Glutamatergic neuron (in vitro differentiated cells): ENCODE measurements at regions not wholly inside any gene's neighbourhood (a gene's known extent, or its start where the extent isn't known, plus 50 kb on each side); places are given as distances from the start of the nearest gene placed in this dataset.
"Not testable (repeated sequence)": the region's sequence is repeated elsewhere in the genome, so short reads cannot be mapped to it uniquely, and the experiment has no call there.

ENCODE experiments used
- DNase-seq: peaks from one replicate; pipeline ENCODE4 v3.0.0; 2022
- H3K27ac Mint-ChIP-seq: one replicate; pipeline ENCODE4 v1.8.0; 2020; ENCODE audit warnings: mild to moderate bottlenecking, mixed read lengths, inconsistent platforms; ENCODE audit not compliant: unreplicated experiment
- H3K27me3 Mint-ChIP-seq: one replicate; pipeline ENCODE4 v1.8.0; 2020; ENCODE audit warnings: mild to moderate bottlenecking, moderate library complexity, mixed read lengths, inconsistent platforms; ENCODE audit not compliant: unreplicated experiment
- H3K36me3 Mint-ChIP-seq: one replicate; pipeline ENCODE4 v1.8.0; 2020; ENCODE audit warnings: mild to moderate bottlenecking, mixed read lengths, inconsistent platforms; ENCODE audit not compliant: unreplicated experiment
- H3K4me1 Mint-ChIP-seq: one replicate; pipeline ENCODE4 v1.8.0; 2020; ENCODE audit warnings: mild to moderate bottlenecking, low read depth, mixed read lengths, inconsistent platforms; ENCODE audit not compliant: unreplicated experiment
- H3K4me3 Mint-ChIP-seq: one replicate; pipeline ENCODE4 v1.8.0; 2020; ENCODE audit warnings: mild to moderate bottlenecking, mixed read lengths, inconsistent platforms; ENCODE audit not compliant: unreplicated experiment
- H3K9me3 Mint-ChIP-seq: one replicate; pipeline ENCODE4 v1.8.0; 2020; ENCODE audit warnings: mild to moderate bottlenecking, moderate library complexity, mixed read lengths, inconsistent platforms; ENCODE audit not compliant: unreplicated experiment
- TF ChIP-seq, protein P1 (sequence below): fragments of 200-600 bp; sonication (generic); IDR thresholded peaks from one replicate; pipeline ENCODE4 v1.5.0; 2021; ENCODE audit not compliant: partially characterized antibody, unreplicated experiment

DNA sequence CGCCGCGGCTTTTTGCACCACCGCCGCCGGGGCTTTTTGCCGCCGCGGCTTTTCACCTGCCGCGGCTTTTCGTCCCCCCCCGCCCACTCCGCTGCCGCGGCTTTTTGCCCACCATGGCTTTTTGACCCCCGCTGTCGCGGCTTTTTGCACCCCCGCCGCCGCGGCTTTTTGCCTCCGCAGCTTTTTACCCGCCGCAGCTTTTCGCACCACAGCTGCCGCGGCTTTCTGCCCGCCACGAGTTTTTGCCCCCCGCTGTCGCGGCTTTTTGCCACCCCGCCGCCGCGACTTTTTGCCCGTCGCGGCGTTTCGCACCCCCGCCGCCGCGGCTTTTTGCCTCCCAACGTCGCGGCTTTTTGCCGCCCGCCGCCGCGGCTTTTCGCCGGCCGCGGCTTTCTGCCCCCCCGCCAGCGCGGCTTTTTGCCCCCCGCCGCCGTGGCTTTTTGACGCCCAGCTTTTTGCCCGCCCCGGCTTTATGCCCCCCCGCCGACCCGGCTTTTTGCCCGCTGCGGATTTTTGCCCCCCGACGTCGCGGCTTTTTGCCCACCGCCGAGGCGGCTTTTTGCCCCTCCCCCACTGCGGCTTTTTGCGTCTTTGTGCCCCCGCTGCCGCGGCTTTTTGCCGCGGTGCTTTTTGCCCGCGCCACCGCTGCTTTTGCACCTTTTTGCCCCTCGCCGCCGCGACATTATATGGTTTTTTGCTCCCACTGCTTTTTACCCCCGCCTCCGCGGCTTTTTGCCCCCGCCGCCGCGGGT lies 1343.6 kb downstream of the TP53TG3F start:
- no peak overlapping the region for H3K4me3 Mint-ChIP-seq
- TF ChIP-seq, protein P1, sequence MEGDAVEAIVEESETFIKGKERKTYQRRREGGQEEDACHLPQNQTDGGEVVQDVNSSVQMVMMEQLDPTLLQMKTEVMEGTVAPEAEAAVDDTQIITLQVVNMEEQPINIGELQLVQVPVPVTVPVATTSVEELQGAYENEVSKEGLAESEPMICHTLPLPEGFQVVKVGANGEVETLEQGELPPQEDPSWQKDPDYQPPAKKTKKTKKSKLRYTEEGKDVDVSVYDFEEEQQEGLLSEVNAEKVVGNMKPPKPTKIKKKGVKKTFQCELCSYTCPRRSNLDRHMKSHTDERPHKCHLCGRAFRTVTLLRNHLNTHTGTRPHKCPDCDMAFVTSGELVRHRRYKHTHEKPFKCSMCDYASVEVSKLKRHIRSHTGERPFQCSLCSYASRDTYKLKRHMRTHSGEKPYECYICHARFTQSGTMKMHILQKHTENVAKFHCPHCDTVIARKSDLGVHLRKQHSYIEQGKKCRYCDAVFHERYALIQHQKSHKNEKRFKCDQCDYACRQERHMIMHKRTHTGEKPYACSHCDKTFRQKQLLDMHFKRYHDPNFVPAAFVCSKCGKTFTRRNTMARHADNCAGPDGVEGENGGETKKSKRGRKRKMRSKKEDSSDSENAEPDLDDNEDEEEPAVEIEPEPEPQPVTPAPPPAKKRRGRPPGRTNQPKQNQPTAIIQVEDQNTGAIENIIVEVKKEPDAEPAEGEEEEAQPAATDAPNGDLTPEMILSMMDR = no peak
- H3K27me3 Mint-ChIP-seq = no peaks in the 10 kb centered on the region
- no peak overlapping the region for H3K27ac Mint-ChIP-seq
- H3K36me3 Mint-ChIP-seq = no peaks in the 10 kb centered on the region
- DNase-seq = no peak
- H3K9me3 Mint-ChIP-seq = peaks cover 12% of the 10 kb centered on the region
- no peaks in the 10 kb centered on the region for H3K4me1 Mint-ChIP-seq

DNA sequence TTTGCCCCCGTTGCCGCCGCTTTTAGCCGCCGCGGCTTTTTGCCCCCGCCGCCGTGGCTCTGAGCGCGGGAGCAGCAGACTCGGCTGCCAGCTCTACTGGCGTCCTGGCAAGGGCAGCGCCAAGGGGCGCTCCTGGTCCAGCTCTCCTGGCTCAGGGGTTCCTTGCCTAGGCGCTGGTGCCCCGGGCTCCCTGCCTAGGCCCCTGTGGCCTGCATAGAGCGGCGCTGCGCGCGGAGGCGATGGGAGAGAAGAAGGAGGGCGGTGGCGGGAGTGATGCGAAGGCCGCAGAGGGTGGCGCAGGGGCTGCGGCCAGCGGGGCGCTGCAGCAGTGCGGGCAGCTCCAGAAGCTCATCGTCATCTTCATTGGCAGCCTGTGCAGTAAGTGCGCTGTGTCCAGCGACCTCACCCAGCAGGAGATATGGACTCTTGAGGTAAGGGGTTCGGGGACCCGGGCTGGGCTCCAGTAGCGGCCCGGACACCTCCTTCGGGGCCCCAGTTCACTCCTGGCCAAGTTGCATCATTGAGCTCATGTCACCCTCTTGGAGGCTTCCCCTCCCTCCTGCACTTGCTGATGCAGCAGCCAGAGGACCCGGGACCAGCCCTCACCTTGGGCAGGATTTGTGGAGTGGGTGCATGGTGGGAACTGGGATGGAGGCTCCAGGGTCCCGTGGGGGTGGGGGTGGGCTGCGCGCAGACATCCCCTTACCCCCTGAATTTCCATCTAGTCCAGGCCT lies 1344.4 kb downstream of the TP53TG3F start:
- no peaks in the 10 kb centered on the region for H3K36me3 Mint-ChIP-seq
- no peak overlapping the region for H3K4me3 Mint-ChIP-seq
- H3K27me3 Mint-ChIP-seq = no peaks in the 10 kb centered on the region
- TF ChIP-seq, protein P1 = no peak
- H3K4me1 Mint-ChIP-seq = no peaks in the 10 kb centered on the region
- no peak overlapping the region for H3K27ac Mint-ChIP-seq
- H3K9me3 Mint-ChIP-seq = peaks cover 7% of the 10 kb centered on the region
- DNase-seq = no peak

DNA sequence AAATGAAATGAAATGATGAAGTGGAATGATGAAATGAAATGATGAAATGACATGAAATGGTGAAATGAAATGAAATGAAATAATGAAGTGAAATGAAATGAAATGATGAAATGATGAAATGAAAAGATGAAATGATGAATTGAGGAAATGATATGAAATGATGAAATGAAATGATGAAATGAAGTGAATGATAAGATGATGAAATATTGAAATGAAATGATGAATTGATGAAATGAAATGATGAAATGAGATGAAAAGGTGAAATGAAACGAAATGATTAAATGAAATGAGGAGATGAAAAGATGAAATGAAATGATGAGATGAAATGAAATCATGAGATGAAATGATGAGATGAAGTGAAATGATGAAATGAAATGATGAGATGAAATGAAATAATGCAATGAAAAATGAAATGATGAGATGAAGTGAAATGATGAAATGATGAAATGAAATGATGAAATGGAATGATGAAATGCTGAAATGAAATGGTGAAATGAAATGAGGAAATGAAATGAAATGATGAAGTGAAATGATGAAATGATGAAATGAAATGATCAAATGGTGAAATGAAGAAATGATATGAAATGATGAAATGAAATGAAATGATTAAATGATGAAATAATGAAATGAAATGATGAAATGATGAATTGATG lies 1347.7 kb downstream of the TP53TG3F start:
- not testable (repeated sequence) for H3K9me3 Mint-ChIP-seq, H3K4me3 Mint-ChIP-seq, H3K27me3 Mint-ChIP-seq, H3K36me3 Mint-ChIP-seq, H3K4me1 Mint-ChIP-seq, H3K27ac Mint-ChIP-seq, DNase-seq

DNA sequence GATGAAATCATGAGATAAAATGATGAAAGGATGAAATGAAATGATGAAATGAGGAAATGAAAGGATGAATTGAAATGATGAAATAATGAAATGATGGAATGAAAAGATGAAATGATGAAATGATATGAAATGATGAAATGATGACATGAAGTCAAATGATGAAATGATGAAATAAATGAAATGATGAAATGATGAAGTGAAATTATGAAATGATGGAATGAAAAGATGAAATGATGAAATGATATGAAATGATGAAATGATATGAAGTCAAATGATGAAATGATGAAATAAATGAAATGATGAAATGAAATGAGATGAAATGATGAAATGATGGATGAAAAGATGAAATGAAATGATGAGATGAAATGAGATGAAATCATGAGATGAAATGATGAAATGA lies 1348.4 kb downstream of the TP53TG3F start:
- H3K36me3 Mint-ChIP-seq, H3K4me1 Mint-ChIP-seq, DNase-seq, H3K27me3 Mint-ChIP-seq, H3K27ac Mint-ChIP-seq, H3K9me3 Mint-ChIP-seq, H3K4me3 Mint-ChIP-seq: not testable (repeated sequence)

DNA sequence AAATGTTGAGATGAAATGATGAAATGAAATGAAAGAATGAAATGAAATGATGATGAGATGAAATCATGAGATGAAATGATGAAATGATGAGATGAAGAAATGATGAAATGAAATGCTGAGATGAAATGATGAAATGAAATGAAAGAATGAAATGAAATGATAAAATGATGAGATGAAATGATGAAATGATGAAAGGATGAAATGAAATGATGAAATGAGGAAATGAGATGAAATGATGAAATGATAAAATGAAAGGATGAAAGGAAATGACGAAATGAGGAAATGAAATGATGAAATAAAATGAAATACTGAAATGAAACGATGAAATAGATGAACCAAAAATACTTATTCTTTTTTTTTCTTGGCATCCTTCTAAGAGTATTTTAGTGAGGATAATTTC lies 1349.1 kb downstream of the TP53TG3F start:
- not testable (repeated sequence) for H3K27ac Mint-ChIP-seq, H3K27me3 Mint-ChIP-seq, DNase-seq, H3K4me3 Mint-ChIP-seq, H3K36me3 Mint-ChIP-seq, H3K4me1 Mint-ChIP-seq, H3K9me3 Mint-ChIP-seq
